Left colon (tissue), 2 donors: ENCODE measurements at regions not wholly inside any gene's neighbourhood (a gene's known extent, or its start where the extent isn't known, plus 50 kb on each side); places are given as distances from the start of the nearest gene placed in this dataset.
"Not testable (repeated sequence)": the region's sequence is repeated elsewhere in the genome, so short reads cannot be mapped to it uniquely, and the experiment has no call there.

Experiments used
- ATAC-seq: fragments of 200-7000 bp; cut with Tn5 transposase; one replicate; pipeline ENCODE4 v1.9.1; 2020; ENCODE audit warnings: mild to moderate bottlenecking, moderate library complexity
- DNase-seq, 2 donors: peaks; one replicate each; pipeline ENCODE4 v3.0.0-alpha.2; 2020
- intact Hi-C, 2 donors: fragments of 100-400 bp; cut with DNase I in 1 of 2; cut with micrococcal nuclease in 1 of 2; formaldehyde crosslinking; loops; one replicate each; pipeline versions ENCODE4 v1.11.2 to v1.14.0; 2022; cut with DNase I, micrococcal nuclease
- donor health status: DM: no; HTN: no; CAD: no.
- donor health status: DM: yes; HTN: yes; CAD: no.

DNA sequence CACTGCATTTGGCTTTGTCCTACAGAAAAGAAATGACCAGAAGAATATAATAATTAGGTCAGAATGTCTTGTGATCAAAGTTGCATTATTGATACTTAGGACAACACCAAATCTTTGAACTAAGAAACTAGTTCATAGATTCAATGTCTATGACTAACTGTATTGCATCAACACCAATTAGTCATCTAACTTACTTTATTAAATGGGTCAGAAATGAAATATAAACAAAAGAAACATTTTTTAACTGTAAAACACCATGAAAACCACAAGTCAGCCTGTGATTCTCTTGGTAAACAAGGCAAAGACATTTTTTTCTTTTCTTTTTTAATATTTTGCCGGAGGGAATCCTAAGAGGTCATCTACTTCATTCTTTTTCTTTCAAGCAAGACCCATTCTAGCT lies 114.1 kb upstream of the HDDC2 start:
- intact Hi-C loops = no loop called here
- DNase-seq (no peak), ATAC-seq (no peak)

GRCh38 chr6:125421836-125422235 lies 120.1 kb upstream of the HDDC2 start:
- DNase-seq (no peak), ATAC-seq (no peak)
- intact Hi-C loops = no loop called here

- DNase-seq = no peak
- intact Hi-C loops = no loop called here
- no peak for ATAC-seq
These were observed 121.3 kb upstream of the HDDC2 start for GRCh38 chr6:125423047-125423446.

- no peak for ATAC-seq
- DNase-seq = no peak
- intact Hi-C loops = no loop called here
These were observed 130.2 kb upstream of the HDDC2 start for GRCh38 chr6:125431971-125432370.

DNA sequence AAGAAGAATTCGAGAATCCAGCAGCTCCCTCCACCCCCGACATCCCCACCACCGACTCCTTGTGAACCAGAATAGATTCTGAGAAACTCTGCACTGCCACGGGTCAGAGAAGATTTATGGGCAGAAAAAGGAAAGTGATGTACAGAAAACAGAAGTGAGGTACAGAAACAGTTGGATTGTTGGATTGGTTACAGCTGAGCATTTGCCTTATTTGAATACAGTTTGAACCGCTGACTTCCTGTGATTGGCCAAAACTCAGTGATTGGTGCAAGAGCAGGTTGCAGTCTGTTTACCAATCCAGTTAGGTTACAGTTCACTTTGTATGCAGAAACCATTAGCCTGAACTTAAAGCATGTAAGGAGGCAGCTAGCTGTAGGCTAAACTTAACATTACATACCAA lies 131.2 kb upstream of the HDDC2 start:
- DNase-seq (no peak), ATAC-seq (no peak)
- intact Hi-C loops = no loop called here

GRCh38 chr6:125434760-125435159 lies 133.0 kb upstream of the HDDC2 start:
- ATAC-seq (no peak), DNase-seq (no peak)
- intact Hi-C loops = no loop called here

DNA sequence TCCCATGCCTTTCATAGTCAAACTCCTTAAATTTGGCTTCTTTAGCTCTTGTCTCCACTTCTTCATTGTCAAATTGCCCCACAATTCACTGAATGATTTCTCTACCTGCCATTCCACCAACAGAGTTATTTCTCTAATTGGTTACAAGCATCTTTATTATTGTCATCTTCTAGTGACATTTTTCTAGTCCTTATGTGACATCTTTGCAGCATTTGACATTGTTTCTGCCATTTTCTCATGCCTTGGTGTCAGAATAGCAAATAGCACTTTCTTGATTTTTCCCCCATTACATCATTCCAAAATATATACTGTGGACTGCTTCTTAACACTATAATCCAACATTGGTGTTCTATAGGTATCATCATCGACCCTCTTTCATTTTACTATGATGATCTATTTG lies 137.7 kb upstream of the HDDC2 start:
- DNase-seq (no peak), ATAC-seq (no peak)
- intact Hi-C loops = no loop called here

DNA sequence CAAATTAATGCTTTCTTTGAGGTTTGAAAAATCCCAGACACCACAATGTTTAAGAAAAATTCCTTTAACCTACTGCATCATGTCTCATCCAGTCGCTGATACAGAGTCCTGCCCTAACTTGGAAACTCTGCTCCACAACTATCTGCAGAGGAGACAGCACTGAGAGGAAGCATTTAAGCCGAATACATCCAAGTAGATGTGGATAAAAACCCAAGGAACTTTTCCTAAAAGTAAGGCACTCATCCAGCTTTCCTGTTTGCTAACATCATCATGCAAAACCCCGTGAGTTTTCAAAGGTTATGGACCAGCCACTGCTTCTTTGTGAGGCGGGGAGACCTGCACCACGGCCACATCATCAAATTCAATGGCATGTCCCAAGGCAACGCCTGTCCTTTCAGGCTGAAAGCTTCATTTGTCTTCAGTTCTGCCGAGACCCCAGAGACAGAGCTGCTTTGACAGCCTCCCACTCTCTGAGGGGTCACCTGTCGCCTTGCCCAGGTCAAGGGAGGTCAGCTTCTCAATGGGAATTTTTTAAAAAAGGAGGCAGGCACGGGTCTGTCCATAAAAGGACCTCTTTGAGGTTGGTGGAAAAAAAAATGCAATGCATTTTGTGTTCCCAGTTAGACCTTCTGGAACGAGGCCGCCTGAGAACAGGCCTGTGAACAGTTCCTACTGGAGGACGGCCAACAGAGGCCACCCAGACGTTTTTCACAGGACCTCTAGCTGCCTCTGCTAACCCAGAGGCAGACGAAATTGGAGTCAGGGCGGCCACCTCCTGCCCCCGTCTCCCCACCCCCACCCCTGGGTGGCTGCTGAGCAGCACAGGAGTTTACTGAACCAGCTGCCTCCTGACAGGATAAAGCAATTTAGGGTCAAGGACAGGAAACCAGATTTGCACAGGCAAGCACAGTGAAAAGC lies 142.5 kb upstream of the HDDC2 start:
- intact Hi-C loops = no loop called here
- DNase-seq (peak in 1 of 2 donors; percentile 15), ATAC-seq (no peak)

DNA sequence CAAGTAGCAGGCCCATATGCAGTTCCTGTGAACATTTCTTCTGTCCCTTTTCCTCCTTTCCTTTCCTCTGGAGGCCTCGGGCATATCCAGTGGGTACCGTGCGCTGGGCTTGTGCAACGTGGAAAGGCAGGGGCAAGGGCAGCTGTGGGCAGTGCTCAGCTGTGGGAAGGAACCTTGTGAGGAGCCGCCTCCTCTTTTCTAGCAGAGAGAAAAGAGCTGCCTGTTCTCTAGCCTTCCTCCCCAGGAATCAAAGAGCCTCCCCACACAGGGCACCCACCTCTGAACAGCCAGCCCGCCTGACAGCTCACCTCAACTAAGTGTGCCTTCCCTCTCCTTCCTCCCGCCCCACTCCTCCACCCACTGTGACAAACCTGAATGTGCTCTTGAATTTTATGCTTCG lies 143.3 kb upstream of the HDDC2 start:
- intact Hi-C loops = no loop called here
- DNase-seq (no peak), ATAC-seq (no peak)

GRCh38 chr6:125446011-125446410 lies 144.2 kb upstream of the HDDC2 start:
- no peak for ATAC-seq
- intact Hi-C loops = no loop called here

GRCh38 chr6:125451750-125452149 lies 150.0 kb upstream of the HDDC2 start:
- ATAC-seq (no peak), DNase-seq (no peak)
- intact Hi-C loops = no loop called here

More at GRCh38 chr6:125446011-125446410, 144.2 kb upstream of the HDDC2 start:
- DNase-seq = no peak

- intact Hi-C loops = no loop called here
- ATAC-seq (no peak), DNase-seq (no peak)
These were observed 151.7 kb upstream of the HDDC2 start for GRCh38 chr6:125453516-125453915.

GRCh38 chr6:125454351-125454750 lies 152.6 kb upstream of the HDDC2 start:
- intact Hi-C loops = no loop called here
- no peak for ATAC-seq
- no peak for DNase-seq

GRCh38 chr6:125458493-125458892 lies 156.7 kb upstream of the HDDC2 start:
- intact Hi-C loops, DNase-seq, ATAC-seq: not testable (repeated sequence)

- DNase-seq, intact Hi-C loops, ATAC-seq: not testable (repeated sequence)
These were observed 163.6 kb upstream of the HDDC2 start for GRCh38 chr6:125465332-125465731.

GRCh38 chr6:125469915-125470314 lies 168.1 kb upstream of the HDDC2 start:
- intact Hi-C loops = no loop called here
- ATAC-seq = no peak

DNA sequence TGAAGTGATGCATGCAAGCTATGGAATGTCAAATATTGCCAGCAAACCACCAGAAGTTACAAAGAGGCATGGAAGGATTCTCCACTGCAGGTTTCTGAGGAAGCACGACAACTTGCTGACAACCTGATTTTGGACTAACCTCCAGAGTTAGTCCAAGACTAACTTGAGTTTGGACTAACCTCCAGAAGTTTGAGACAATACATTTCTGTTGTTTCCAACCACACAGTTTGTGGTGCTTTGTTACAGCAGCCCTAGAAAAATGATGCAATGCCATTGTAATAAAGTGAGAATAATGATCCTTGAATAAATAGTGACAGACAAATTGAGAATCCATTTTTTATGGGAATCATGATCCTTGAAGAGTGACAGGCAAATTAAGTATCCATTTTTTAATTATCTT lies 169.9 kb upstream of the HDDC2 start:
- intact Hi-C loops = no loop called here
- ATAC-seq = no peak

More at GRCh38 chr6:125469915-125470314, 168.1 kb upstream of the HDDC2 start:
- DNase-seq = no peak

GRCh38 chr6:125474061-125474460 lies 172.3 kb upstream of the HDDC2 start:
- intact Hi-C loops = no loop called here
- DNase-seq (no peak), ATAC-seq (no peak)

More for the DNA sequence above, 169.9 kb upstream of the HDDC2 start:
- DNase-seq = no peak

- DNase-seq (no peak), ATAC-seq (no peak)
- intact Hi-C loops = no loop called here
These were observed 175.4 kb upstream of the HDDC2 start for GRCh38 chr6:125477156-125477555.

GRCh38 chr6:125477844-125478243 lies 176.1 kb upstream of the HDDC2 start:
- no peak for DNase-seq
- intact Hi-C loops = no loop called here
- ATAC-seq = no peak

- DNase-seq (no peak), ATAC-seq (no peak)
- intact Hi-C loops = no loop called here
These were observed 178.4 kb upstream of the HDDC2 start for GRCh38 chr6:125480146-125480545.
